IMR-90 (cell line): ENCODE measurements at regions not wholly inside any gene's neighbourhood (a gene's known extent, or its start where the extent isn't known, plus 50 kb on each side); places are given as distances from the start of the nearest gene placed in this dataset.

Experiments
- CEBPB ChIP-seq: IDR thresholded peaks from 2 replicates; pipeline ENCODE4 v1.6.1; 2012; ENCODE audit warnings: low read depth, low read length, improper control_type of control experiment
- MAZ ChIP-seq: IDR thresholded peaks from 2 replicates; pipeline ENCODE4 v1.6.1; 2012; ENCODE audit warnings: low read depth, mild to moderate bottlenecking, low read length, improper control_type of control experiment, moderate library complexity, borderline replicate concordance
- NFE2L2 ChIP-seq: fragments of 150-350 bp; IDR thresholded peaks from 2 replicates; pipeline ENCODE4 v1.6.1; 2016; ENCODE audit warnings: low read depth, mild to moderate bottlenecking, low read length
- POLR2A ChIP-seq: IDR thresholded peaks from 2 replicates; pipeline ENCODE4 v1.6.1; 2012; ENCODE audit warnings: mild to moderate bottlenecking, low read depth, low read length
- RAD21 ChIP-seq: IDR thresholded peaks from 2 replicates; pipeline ENCODE4 v1.6.1; 2012; ENCODE audit warnings: low read length, improper control_type of control experiment
- RCOR1 ChIP-seq: IDR thresholded peaks from 2 replicates; pipeline ENCODE4 v1.6.1; 2012; ENCODE audit warnings: mild to moderate bottlenecking, low read length, improper control_type of control experiment; ENCODE audit not compliant: insufficient replicate concordance
- RFX5 ChIP-seq: IDR thresholded peaks from 2 replicates; pipeline ENCODE4 v1.8.0; 2012; ENCODE audit warnings: low read depth, mild to moderate bottlenecking, low read length, moderate library complexity
- SMC3 ChIP-seq: fragments of 150-350 bp; IDR thresholded peaks from 2 replicates; pipeline ENCODE4 v1.6.1; 2016; ENCODE audit warnings: low read depth, mild to moderate bottlenecking, antibody characterized with exemption, low read length, moderate library complexity
- TF ChIP-seq, protein P1 (sequence below): conservative IDR thresholded peaks from 2 replicates; pipeline ENCODE4 v1.5.1; 2012; ENCODE audit warnings: mild to moderate bottlenecking, low read depth, low read length, improper control_type of control experiment

GRCh38 chr4:26269038-26269437, 51.8 kb upstream of the RBPJ start:
- TF ChIP-seq, protein P1, sequence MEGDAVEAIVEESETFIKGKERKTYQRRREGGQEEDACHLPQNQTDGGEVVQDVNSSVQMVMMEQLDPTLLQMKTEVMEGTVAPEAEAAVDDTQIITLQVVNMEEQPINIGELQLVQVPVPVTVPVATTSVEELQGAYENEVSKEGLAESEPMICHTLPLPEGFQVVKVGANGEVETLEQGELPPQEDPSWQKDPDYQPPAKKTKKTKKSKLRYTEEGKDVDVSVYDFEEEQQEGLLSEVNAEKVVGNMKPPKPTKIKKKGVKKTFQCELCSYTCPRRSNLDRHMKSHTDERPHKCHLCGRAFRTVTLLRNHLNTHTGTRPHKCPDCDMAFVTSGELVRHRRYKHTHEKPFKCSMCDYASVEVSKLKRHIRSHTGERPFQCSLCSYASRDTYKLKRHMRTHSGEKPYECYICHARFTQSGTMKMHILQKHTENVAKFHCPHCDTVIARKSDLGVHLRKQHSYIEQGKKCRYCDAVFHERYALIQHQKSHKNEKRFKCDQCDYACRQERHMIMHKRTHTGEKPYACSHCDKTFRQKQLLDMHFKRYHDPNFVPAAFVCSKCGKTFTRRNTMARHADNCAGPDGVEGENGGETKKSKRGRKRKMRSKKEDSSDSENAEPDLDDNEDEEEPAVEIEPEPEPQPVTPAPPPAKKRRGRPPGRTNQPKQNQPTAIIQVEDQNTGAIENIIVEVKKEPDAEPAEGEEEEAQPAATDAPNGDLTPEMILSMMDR, result no peak
- TF ChIP-seq RCOR1 (no peak), RFX5 (no peak), POLR2A (no peak), SMC3 (no peak), MAZ (no peak), NFE2L2 (no peak), RAD21 (no peak), CEBPB (no peak)
